Caki2 (cell line): ENCODE measurements at regions not wholly inside any gene's neighbourhood (a gene's known extent, or its start where the extent isn't known, plus 50 kb on each side); places are given as distances from the start of the nearest gene placed in this dataset.
A peak's percentile ranks its signal among the peaks of the same experiment; 100 is the strongest.

Experiments used
- DNase-seq: peaks from one replicate; pipeline ENCODE4 v3.0.0-alpha.2; 2015; ENCODE audit warnings: low read depth
- in situ Hi-C: cut with HindIII; loops from 2 replicates; pipeline ENCODE4 v1.10.0; 2016; ENCODE audit warnings: low sequenced_read_pairs, low pct_unique_long_range_greater_than_20kb, mixed read lengths

DNA sequence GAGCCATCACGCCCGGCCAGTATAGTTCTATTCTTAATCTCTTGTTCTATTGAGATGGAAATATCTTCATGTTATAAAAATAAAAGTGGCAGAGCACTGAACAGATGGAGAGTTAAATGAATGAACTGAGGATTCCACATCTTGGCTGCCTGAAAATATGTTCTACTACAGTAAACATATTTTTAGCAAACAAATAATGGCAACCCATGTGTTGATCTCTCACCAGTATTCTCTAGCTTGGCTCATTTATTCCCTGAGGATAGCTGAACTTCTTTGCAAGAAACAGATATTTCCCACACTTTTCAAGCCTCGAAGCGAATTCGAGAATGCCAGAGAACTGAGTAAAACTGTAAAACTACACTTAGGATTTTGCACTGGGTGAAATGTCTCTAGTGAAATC is 58.9 kb downstream of the DIRAS3 start:
- no peak for DNase-seq
- in situ Hi-C loops: no loop called here

- DNase-seq: no peak
- in situ Hi-C loops: no loop called here
Observed at GRCh38 chr1:67988066-67988465, 62.4 kb downstream of the DIRAS3 start.

GRCh38 chr1:67987046-67987799 is 63.2 kb downstream of the DIRAS3 start:
- DNase-seq: peak; percentile 68
- in situ Hi-C loops: no loop called here

GRCh38 chr1:67983867-67984266 is 66.6 kb downstream of the DIRAS3 start:
- no peak for DNase-seq
- in situ Hi-C loops: no loop called here

DNA sequence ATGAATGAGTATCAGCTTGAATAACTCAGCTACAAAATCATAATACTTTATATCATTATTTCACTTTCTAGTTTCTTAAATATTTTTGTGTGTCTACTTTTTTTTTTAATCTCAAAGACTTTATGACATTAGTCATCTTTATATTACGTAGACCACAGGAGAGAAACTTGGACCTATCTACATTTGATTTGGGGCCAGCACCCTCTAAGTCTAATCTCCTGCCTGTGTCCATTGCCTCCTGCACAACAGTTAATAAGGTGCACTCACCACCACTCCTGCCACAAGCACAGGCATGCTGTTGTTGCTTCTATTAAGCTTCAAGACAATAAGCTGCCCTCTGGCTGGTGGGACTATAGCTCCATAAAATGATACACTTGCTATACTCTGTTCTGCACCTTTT is 70.4 kb downstream of the DIRAS3 start:
- DNase-seq: no peak
- in situ Hi-C loops: no loop called here

DNA sequence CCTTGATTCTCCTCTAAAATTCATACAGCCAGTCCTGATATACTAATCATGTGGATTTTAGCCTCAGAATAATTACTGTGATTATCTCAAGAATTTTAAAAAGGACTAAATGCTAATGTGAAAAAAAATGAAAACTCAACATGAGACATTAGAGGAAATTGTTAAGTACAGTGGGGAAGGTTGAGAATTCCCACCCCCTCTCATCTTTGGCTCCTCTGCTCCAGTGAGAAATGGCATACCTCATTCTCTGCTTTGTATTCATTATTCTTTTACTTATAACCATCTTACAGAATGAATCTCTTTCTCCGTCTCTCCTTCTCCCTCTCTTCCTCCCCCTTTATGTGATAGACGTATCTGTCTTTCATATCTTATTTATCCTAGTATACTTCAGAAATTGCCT is 70.9 kb downstream of the DIRAS3 start:
- DNase-seq: no peak
- in situ Hi-C loops: no loop called here

DNA sequence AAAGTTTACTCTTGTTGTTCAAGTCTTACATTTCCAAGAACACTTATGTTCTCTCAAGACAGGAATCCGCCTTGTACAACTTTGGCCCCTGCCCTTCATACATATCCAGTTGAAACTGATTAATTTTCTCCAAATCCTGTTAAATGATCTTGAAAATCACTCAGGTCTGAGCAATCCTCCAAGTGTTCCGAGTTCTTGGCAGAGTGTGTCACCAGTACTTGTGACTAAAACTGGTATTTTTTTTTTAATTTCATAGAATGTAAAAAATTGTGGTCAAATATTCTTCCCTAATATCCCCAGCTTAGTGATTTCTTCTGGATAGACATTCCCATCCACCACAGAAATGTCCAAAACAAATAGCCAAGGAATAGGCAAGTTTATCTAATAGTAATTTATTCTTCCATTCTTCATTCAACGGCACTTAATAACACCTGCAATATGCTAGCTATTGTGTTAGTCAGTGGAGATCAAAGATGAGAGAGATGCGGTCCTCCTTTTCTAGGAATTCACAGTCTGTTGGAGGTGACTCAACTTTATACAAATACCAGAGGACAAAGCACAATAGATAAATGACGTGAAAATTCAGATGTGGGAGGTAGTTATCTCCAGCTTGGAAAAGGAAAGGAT is 71.4 kb downstream of the DIRAS3 start:
- in situ Hi-C loops: no loop called here
- DNase-seq: peak; percentile 83

GRCh38 chr1:67977756-67978155 is 72.7 kb downstream of the DIRAS3 start:
- DNase-seq: no peak
- in situ Hi-C loops: no loop called here

DNA sequence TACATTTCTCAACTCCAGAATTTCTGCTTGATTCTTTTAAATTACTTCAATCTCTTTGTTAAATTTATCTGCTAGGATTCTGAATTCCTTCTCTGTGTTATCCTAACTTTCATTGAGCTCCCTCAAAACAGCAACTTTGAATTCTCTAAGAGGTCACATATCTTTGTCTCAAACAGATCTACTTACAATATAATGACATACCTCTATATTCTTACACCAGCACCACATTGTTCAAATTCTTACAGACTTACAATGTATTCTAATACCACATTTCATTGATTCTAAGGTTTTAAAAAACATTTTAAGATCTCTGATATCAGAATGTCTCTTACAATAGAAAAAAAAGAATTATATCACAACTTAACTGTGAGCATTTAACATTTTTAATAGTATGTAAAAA is 77.4 kb downstream of the DIRAS3 start:
- in situ Hi-C loops: no loop called here
- no peak for DNase-seq

GRCh38 chr1:67970088-67970487 is 80.3 kb downstream of the DIRAS3 start:
- in situ Hi-C loops: no loop called here
- peak; percentile 27 for DNase-seq

GRCh38 chr1:67969446-67969845 is 81.0 kb downstream of the DIRAS3 start:
- in situ Hi-C loops: no loop called here
- no peak for DNase-seq

GRCh38 chr1:67966666-67967009 is 83.8 kb downstream of the DIRAS3 start:
- in situ Hi-C loops: no loop called here
- no peak for DNase-seq

DNA sequence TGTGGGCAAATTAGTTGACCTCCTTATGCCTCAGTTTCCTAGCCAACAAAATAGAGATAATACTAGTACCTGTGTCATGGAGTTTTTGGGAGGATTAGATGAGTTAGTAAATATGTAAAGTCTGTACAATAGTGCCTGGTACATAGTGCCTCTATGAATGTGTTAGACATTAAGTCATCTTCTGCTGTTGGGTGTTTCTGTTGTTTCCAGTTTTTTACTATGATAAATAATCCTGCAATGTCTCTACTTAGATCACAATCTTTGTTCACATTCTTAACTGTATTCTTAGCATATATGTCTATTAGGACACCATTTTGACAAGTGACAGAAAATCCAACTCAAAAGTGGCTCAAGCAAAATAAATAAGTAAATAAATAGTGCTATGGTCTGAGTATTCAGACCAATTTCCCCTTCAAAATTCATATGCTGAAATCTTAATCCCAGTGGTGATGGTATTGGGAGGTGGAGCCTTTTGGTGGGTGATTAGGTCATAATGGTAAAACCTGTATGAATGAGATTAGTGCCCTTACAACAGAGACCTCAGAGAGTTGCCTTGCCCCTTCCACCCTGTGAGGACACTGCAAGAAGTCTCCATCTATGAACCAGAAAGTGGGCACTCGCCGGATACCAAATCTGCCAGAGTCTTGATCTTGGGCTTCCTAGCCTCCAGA is 84.3 kb downstream of the DIRAS3 start:
- no peak for DNase-seq
- in situ Hi-C loops: no loop called here

DNA sequence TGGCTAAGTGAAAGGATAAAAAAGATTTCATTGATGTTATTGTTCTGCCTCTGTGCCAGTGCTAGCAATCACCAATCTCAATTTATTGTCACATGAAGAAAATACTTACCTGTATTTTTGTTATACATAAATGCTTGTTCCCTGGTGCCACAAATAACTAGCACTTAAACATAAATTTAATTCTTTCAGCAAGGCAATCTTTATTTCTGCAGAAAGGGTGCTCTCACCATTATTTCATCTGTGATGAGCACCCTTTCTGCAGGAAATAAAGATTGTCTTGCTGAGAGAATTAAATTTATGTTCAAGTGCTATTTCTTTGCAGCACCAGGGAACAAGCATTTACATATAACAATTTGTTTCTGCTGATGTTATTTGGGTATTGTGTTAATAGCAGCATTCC is 87.2 kb downstream of the DIRAS3 start:
- no peak for DNase-seq
- in situ Hi-C loops: no loop called here

- in situ Hi-C loops: no loop called here
- DNase-seq: no peak
Observed at GRCh38 chr1:67960766-67961165, 89.7 kb downstream of the DIRAS3 start.

DNA sequence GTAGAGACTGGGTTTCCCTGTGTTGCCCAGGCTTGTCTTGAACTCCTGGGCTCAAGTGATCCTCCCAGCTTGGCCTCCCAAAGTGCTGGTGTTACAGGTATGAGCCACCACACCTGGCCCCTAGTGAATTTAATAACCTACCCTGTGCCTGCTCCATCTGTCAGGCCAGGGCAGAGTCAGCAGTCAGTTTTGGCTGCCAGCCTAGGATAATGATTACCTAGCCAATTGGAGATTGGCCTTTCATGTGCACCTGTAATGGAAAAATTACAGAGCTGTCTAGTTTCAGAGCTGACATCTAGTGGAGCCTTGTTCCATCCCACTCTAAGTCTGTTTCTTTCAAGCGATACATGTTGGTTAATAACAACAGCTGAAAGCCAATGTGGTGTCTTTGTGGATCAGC is 92.0 kb downstream of the DIRAS3 start:
- in situ Hi-C loops: no loop called here
- no peak for DNase-seq

GRCh38 chr1:67957066-67957465 is 93.4 kb downstream of the DIRAS3 start:
- no peak for DNase-seq
- in situ Hi-C loops: no loop called here

DNA sequence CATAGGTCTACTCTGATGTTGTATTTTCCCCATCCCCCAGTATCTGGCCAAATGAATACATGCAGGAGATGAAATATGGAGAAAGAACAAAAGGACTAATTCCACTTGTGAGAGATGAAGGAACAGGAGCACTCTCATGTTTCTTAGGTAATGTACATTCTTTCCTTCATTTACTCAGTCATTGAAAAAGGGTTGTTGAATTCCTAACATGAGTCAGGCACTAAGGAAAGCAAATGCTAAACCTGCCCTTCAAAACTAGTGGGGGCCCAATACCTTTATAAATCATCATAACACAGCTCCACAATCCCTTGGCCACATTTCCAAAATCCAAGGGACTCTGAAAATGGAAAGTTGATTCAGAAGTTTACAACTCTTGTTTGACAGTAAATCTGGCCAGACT is 94.3 kb downstream of the DIRAS3 start:
- in situ Hi-C loops: no loop called here
- no peak for DNase-seq

DNA sequence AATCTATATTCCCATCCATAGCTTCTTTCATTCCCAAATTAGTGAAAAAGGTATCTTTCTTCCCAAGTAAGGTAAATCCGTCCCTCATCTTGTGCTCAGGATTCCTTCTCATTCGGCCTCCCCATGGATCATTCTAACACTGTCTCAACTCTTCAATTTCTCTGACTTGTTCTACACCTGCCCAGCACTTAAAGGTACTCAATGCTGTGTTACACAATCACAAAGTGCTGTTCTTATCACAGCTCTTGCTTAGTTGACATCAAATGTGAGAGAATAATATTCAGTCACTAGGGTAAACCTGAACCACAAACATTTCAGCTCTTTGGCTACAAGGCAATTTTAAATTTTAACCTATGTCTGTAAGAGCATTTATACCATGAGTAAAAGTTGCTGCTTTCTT is 94.8 kb downstream of the DIRAS3 start:
- no peak for DNase-seq
- in situ Hi-C loops: no loop called here

DNA sequence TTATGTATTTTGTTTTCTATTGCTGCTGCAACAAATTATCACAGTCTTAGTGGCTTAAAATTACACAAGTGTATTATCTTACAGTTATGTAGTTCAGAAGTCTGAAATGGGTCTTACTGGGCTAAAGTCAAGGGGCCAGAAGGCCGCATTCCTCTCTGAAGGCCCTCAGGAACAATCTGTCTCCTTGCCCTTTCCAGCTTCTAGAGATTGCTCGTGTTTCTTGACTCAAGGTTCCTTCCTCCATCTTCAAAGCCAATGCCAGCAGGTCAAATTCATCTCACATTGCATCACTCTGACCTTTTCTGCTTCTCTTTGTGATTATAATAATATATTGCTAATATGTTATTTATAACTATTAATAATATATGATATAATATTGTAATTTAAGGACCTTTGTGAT is 97.1 kb downstream of the DIRAS3 start:
- in situ Hi-C loops: no loop called here
- no peak for DNase-seq
